ENCODE measurements at regions not wholly inside any gene's neighbourhood (a gene's known extent, or its start where the extent isn't known, plus 50 kb on each side); places are given as distances from the start of the nearest gene placed in this dataset.

DNA sequence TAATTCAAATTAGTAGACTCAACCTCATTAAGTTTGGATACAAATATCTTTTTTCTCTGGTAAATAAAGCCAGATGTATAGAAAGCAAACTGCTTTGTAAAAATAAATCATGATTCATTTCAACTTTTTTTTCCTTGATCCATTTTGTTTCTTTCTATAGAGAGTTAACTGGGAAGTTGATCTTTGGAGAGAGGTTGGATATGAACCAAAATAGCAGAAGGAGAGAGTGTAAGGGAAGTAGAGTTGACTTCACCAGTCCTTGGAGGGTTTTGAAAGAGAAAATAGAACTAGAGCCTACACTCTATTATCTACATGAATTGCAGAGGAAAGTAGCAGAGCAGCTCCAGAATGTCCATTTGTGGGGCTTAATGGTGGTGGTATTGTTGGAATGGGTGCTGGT lies 243.8 kb downstream of the ADGRL2 start:
- Histone ChIP-seq H3K79me2 (ENCODE audit: insufficient read depth, low read length) (no peaks in the 10 kb centered on the region), H2AFZ (ENCODE audit: low read length) (no peak overlapping the region), H3K9me3 (ENCODE audit: low read length) (no peaks in the 10 kb centered on the region), H3K36me3 (ENCODE audit: insufficient read depth, low read length) (no peaks in the 10 kb centered on the region), H4K20me1 (ENCODE audit: insufficient read depth, low read length) (no peaks in the 10 kb centered on the region), H3K4me3 (ENCODE audit: low read depth, low read length, poor library complexity, severe bottlenecking) (no peak overlapping the region), H3K4me1 (ENCODE audit: insufficient read depth, low read length, severe bottlenecking) (no peaks in the 10 kb centered on the region), H3K27ac (ENCODE audit: low read depth, low read length, poor library complexity, severe bottlenecking) (no peak overlapping the region), H3K4me2 (ENCODE audit: low read length) (no peak overlapping the region), H3K27me3 (ENCODE audit: insufficient read depth, low read length) (no peaks in the 10 kb centered on the region), H3K9ac (ENCODE audit: low read length) (no peak overlapping the region), H3K9me2 (ENCODE audit: low read depth, low read length) (no peaks in the 10 kb centered on the region), H3F3A (ENCODE audit: insufficient read depth, low read length) (no peaks in the 10 kb centered on the region)
- TF ChIP-seq EZH2 (IDR thresholded peaks at IDR 0.05; ENCODE audit: borderline replicate concordance, low read length), result no peak
- TF ChIP-seq, protein P1, sequence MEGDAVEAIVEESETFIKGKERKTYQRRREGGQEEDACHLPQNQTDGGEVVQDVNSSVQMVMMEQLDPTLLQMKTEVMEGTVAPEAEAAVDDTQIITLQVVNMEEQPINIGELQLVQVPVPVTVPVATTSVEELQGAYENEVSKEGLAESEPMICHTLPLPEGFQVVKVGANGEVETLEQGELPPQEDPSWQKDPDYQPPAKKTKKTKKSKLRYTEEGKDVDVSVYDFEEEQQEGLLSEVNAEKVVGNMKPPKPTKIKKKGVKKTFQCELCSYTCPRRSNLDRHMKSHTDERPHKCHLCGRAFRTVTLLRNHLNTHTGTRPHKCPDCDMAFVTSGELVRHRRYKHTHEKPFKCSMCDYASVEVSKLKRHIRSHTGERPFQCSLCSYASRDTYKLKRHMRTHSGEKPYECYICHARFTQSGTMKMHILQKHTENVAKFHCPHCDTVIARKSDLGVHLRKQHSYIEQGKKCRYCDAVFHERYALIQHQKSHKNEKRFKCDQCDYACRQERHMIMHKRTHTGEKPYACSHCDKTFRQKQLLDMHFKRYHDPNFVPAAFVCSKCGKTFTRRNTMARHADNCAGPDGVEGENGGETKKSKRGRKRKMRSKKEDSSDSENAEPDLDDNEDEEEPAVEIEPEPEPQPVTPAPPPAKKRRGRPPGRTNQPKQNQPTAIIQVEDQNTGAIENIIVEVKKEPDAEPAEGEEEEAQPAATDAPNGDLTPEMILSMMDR (IDR thresholded peaks at IDR 0.05; ENCODE audit: low read length), result no peak

GRCh38 chr1:82044111-82044510 lies 243.4 kb downstream of the ADGRL2 start:
- H3K4me3 ChIP-seq (ENCODE audit: low read depth, low read length, poor library complexity, severe bottlenecking), result no peak overlapping the region
- no peaks in the 10 kb centered on the region for H3K9me2 ChIP-seq (ENCODE audit: low read depth, low read length)
- no peaks in the 10 kb centered on the region for H3F3A ChIP-seq (ENCODE audit: insufficient read depth, low read length)
- H3K4me2 ChIP-seq (ENCODE audit: low read length), result no peak overlapping the region
- no peaks in the 10 kb centered on the region for H3K4me1 ChIP-seq (ENCODE audit: insufficient read depth, low read length, severe bottlenecking)
- no peaks in the 10 kb centered on the region for H3K9me3 ChIP-seq (ENCODE audit: low read length)
- H3K36me3 ChIP-seq (ENCODE audit: insufficient read depth, low read length), result no peaks in the 10 kb centered on the region
- no peaks in the 10 kb centered on the region for H3K79me2 ChIP-seq (ENCODE audit: insufficient read depth, low read length)
- no peak overlapping the region for H2AFZ ChIP-seq (ENCODE audit: low read length)
- H3K27ac ChIP-seq (ENCODE audit: low read depth, low read length, poor library complexity, severe bottlenecking), result no peak overlapping the region
- H3K27me3 ChIP-seq (ENCODE audit: insufficient read depth, low read length), result no peaks in the 10 kb centered on the region
- H3K9ac ChIP-seq (ENCODE audit: low read length), result no peak overlapping the region
- TF ChIP-seq, protein P1 (IDR thresholded peaks at IDR 0.05; ENCODE audit: low read length), result no peak
- no peak for TF ChIP-seq EZH2 (IDR thresholded peaks at IDR 0.05; ENCODE audit: borderline replicate concordance, low read length)
- H4K20me1 ChIP-seq (ENCODE audit: insufficient read depth, low read length), result no peaks in the 10 kb centered on the region

DNA sequence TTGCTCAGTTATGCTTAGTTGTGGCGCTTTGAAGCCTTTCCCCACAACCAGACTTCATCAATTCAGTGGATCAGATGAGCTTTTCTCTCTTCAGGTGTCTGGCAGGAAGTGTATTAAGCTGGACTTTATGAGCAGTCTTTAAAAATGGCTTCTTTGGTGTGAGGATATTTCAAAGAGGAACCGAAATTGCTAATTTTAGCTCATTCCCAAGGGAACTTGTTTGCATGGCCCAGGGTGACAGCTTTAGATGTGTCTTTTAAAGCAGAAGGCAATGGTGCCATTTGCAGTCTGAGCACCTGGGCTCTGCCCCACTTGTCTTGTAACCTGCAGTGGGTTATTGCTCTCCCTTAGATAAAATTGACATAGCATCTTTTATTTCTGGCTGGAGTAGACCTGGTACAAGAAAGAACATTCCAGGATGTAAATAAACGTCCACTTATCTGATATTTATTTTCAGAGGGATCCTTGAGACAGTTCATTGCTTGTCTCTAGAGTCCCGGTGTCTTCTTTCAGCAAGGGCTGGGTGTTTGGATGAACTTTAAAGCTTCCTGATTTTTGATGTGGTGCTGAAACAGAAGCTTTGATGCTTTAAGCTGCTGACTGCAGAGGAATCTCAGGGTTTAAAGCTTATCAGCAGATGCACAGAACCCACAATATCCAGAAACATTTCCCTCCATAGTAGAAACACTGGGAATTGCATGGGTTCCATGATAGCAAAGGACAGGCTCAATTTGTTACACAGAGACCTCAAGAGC lies 241.7 kb downstream of the ADGRL2 start:
- Histone ChIP-seq H3F3A (ENCODE audit: insufficient read depth, low read length) (no peaks in the 10 kb centered on the region), H3K4me2 (ENCODE audit: low read length) (no peak overlapping the region), H2AFZ (ENCODE audit: low read length) (no peak overlapping the region), H3K9me2 (ENCODE audit: low read depth, low read length) (no peaks in the 10 kb centered on the region), H3K4me3 (ENCODE audit: low read depth, low read length, poor library complexity, severe bottlenecking) (no peak overlapping the region), H3K9ac (ENCODE audit: low read length) (no peak overlapping the region), H4K20me1 (ENCODE audit: insufficient read depth, low read length) (no peaks in the 10 kb centered on the region), H3K79me2 (ENCODE audit: insufficient read depth, low read length) (no peaks in the 10 kb centered on the region), H3K4me1 (ENCODE audit: insufficient read depth, low read length, severe bottlenecking) (no peaks in the 10 kb centered on the region), H3K27ac (ENCODE audit: low read depth, low read length, poor library complexity, severe bottlenecking) (no peak overlapping the region), H3K27me3 (ENCODE audit: insufficient read depth, low read length) (no peaks in the 10 kb centered on the region), H3K36me3 (ENCODE audit: insufficient read depth, low read length) (no peaks in the 10 kb centered on the region), H3K9me3 (ENCODE audit: low read length) (no peaks in the 10 kb centered on the region)
- TF ChIP-seq EZH2 (IDR thresholded peaks at IDR 0.05; ENCODE audit: borderline replicate concordance, low read length), result no peak
